ENCODE measurements at regions not wholly inside any gene's neighbourhood (a gene's known extent, or its start where the extent isn't known, plus 50 kb on each side); places are given as distances from the start of the nearest gene placed in this dataset.

DNA sequence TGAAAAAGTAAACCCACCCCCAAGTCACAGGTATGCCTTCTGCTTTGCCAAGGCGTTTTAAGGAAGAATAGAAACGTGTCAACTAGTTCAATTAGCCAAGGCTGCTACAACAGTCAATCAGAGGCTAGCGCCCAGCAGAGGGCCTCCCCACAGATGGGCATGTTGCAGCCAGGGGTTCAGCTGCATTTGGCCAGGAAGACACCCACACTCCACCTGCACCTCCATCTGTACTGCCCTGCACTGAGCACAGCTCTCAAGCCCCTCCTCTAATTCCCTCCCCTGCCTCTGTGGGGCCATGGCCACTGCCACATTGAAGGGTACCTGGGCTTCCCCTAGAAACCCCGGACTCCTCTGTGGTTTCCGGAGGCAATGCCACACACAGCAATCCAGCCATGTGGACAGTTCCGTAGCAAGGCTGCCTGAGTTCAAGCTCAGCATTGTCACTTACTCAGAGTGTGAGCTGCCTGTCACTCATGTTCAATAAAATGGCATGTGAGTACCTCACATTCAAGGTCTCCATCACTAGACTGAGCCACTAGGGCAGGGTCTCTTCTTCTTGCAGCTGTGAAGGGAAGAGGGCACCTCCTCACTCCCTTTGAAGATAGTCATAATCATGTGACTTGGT, 248.4 kb downstream of the IRX2 start:
- H2BK15ac ChIP-seq (ENCODE audit: low read length), result no peak overlapping the region
- H3K9ac ChIP-seq (replicated peaks in 1 of 4; ENCODE audit: extremely low read depth in 1 of 4, low read depth in 3 of 4, low read length in 3 of 4), result no peak overlapping the region
- no peaks in the 10 kb centered on the region for H3K36me3 ChIP-seq (ENCODE audit: control insufficient read depth in 2 of 4, insufficient read depth in 4 of 4, low read length in 3 of 4)
- H3K79me2 ChIP-seq (ENCODE audit: control insufficient read depth in 1 of 2, insufficient read depth in 2 of 2, low read length in 2 of 2), result no peaks in the 10 kb centered on the region
- no peaks in the 10 kb centered on the region for H3K23me2 ChIP-seq (ENCODE audit: low read depth, low read length)
- 90% methylated on average over 6 of the region's 6 CpGs; no CpG with 5 or more reads in 1 of the 2 experiments for WGBS, 2 experiments (ENCODE audit: extremely low coverage in 1 of 2, insufficient coverage in 1 of 2, insufficient read length in 1 of 2, insufficient replicate concordance in 2 of 2, low coverage in 1 of 2, low lambda C conversion rate in 2 of 2, missing lambda C conversion rate in 1 of 2)
- no peaks in the 10 kb centered on the region for H4K20me1 ChIP-seq (replicated peaks in 1 of 2; ENCODE audit: control insufficient read depth in 1 of 2, insufficient read depth in 2 of 2, low read length in 2 of 2)
- H3K23ac ChIP-seq (ENCODE audit: insufficient read length), result no peak overlapping the region
- H2BK20ac ChIP-seq (ENCODE audit: low read length), result no peak overlapping the region
- H2BK12ac ChIP-seq (ENCODE audit: low read depth, low read length), result no peak overlapping the region
- H3K9me3 ChIP-seq (ENCODE audit: insufficient read depth in 2 of 2, low read depth in 1 of 2, low read length in 1 of 2), result peaks cover 10 to 19% of the 10 kb centered on the region in 2 experiments; a peak in 3 of 4 replicates
- H3K4me1 ChIP-seq (replicated peaks in 1 of 4; ENCODE audit: control insufficient read depth in 3 of 4, insufficient read depth in 4 of 4, low read length in 3 of 4), result peaks cover 0 to 6% (median under 1%) of the 10 kb centered on the region in 4 experiments; a peak in 2 of 7 replicates
- H4K91ac ChIP-seq (replicated peaks; ENCODE audit: insufficient read length, low read length), result no peak overlapping the region
- POLR2A ChIA-PET (ENCODE audit: partially characterized antibody), result no interaction called here
- no peak overlapping the region for H4K5ac ChIP-seq (ENCODE audit: insufficient read length, low read depth, low read length)
- no peaks in the 10 kb centered on the region for H3K27me3 ChIP-seq (replicated peaks in 1 of 4; ENCODE audit: control insufficient read depth in 3 of 4, extremely low read depth in 1 of 4, insufficient read depth in 3 of 4, low read length in 3 of 4)
- no peak overlapping the region for H2AK5ac ChIP-seq (ENCODE audit: low read depth, low read length)
- H3K27ac ChIP-seq (ENCODE audit: low read depth, low read length), result no peak overlapping the region
- H2BK120ac ChIP-seq (replicated peaks; ENCODE audit: low read depth, low read length), result no peak overlapping the region
- no peak overlapping the region for H3K56ac ChIP-seq (replicated peaks; ENCODE audit: insufficient read length, low read depth, low read length)
- DNase-seq (ENCODE audit: low read depth in 1 of 2, low spot score in 2 of 2), result no peak
- no peak overlapping the region for H3K14ac ChIP-seq (ENCODE audit: insufficient read length)
- no peak for FAIRE-seq
- H3K4ac ChIP-seq (replicated peaks; ENCODE audit: insufficient read length, low read depth, low read length), result no peak overlapping the region
- TF ChIP-seq HDAC2 (IDR thresholded peaks at IDR 0.05; ENCODE audit: borderline replicate concordance in 1 of 2, low read depth in 2 of 2, low read length in 2 of 2) (no peak), EZH2 (IDR thresholded peaks at IDR 0.05; ENCODE audit: low read depth, low read length, severe bottlenecking) (no peak)
- H3K79me1 ChIP-seq (ENCODE audit: low read depth, low read length), result no peaks in the 10 kb centered on the region
- no peak overlapping the region for H4K8ac ChIP-seq (ENCODE audit: extremely low read depth, insufficient read depth, low read length)
- H2BK5ac ChIP-seq (ENCODE audit: low read depth, low read length), result no peak overlapping the region
- no peak overlapping the region for H3K18ac ChIP-seq (ENCODE audit: extremely low read depth, low read length)
- CTCF ChIA-PET (ENCODE audit: partially characterized antibody), result interaction anchor here (1.3 kb wide), 1 partner anchor 8 kb away, joined by 3 read pairs; no protein-coding TSS in a partner anchor
- H3K4me3 ChIP-seq (ENCODE audit: extremely low read depth in 1 of 4, insufficient read depth in 2 of 4, low read depth in 3 of 4, low read length in 4 of 4), result no peak overlapping the region
- H3K4me2 ChIP-seq (ENCODE audit: insufficient read depth in 1 of 2, low read depth in 2 of 2, low read length in 2 of 2), result no peak overlapping the region
- H2AFZ ChIP-seq (ENCODE audit: low read length), result no peak overlapping the region

Measured in H1 (cell line).